Esophagus muscularis mucosa (tissue), 4 donors: ENCODE measurements at regions not wholly inside any gene's neighbourhood (a gene's known extent, or its start where the extent isn't known, plus 50 kb on each side); places are given as distances from the start of the nearest gene placed in this dataset.

Source experiments
- DNase-seq: peaks from one replicate; pipeline ENCODE4 v3.0.0-alpha.2; 2017; ENCODE audit errors: extremely low spot score
- H3K27ac ChIP-seq, 4 donors: fragments of 200-600 bp; sonication (generic); replicated peaks in 1 of 4; 1 replicate in 3 of 4; 2 replicates in 1 of 4; pipeline ENCODE4 v1.5.1; 2016 to 2019; ENCODE audit warnings: mild to moderate bottlenecking in 1 of 4
- H3K27me3 ChIP-seq, 4 donors: fragments of 200-600 bp; sonication (generic); one replicate each; pipeline versions ENCODE4 v1.5.1 to v1.6.0; 2016 to 2019
- H3K36me3 ChIP-seq, 4 donors: fragments of 200-600 bp; sonication (generic); one replicate each; pipeline ENCODE4 v1.5.1; 2016 to 2019
- H3K4me1 ChIP-seq, 4 donors: fragments of 200-600 bp; sonication (generic); one replicate each; pipeline ENCODE4 v1.5.1; 2016 to 2019
- H3K4me3 ChIP-seq, 4 donors: fragments of 200-600 bp; sonication (generic); 1 replicate in 2 of 4; 2 replicates in 2 of 4; pipeline ENCODE4 v1.5.1; 2016 to 2019; ENCODE audit warnings: mild to moderate bottlenecking in 4 of 4, moderate library complexity in 1 of 4
- H3K9me3 ChIP-seq, 4 donors: fragments of 200-600 bp; sonication (generic); 1 replicate in 3 of 4; 2 replicates in 1 of 4; pipeline ENCODE4 v1.5.1; 2016 to 2019
- CTCF ChIP-seq, 3 experiments: fragments of 200-600 bp in 2 of 3; fragments of 450-650 bp in 1 of 3; sonication (generic) in 2 of 3; IDR thresholded peaks; one replicate each; pipeline ENCODE4 v1.5.1; 2017 to 2019; ENCODE audit warnings: antibody characterized with exemption in 3 of 3, mild to moderate bottlenecking in 2 of 3, moderate library complexity in 1 of 3
- EP300 ChIP-seq: sonication (generic); formaldehyde crosslinking; IDR thresholded peaks from one replicate; pipeline ENCODE4 v1.6.1; 2017; ENCODE audit warnings: antibody characterized with exemption
- POLR2A ChIP-seq: fragments of 450-650 bp; IDR thresholded peaks from one replicate; pipeline ENCODE4 v1.6.1; 2017; ENCODE audit warnings: antibody characterized with exemption, moderate library complexity, mild to moderate bottlenecking, low read depth
- POLR2AphosphoS5 ChIP-seq, 2 donors: sonication (generic); formaldehyde crosslinking; IDR thresholded peaks; one replicate each; pipeline ENCODE4 v1.6.1; 2017; ENCODE audit warnings: antibody characterized with exemption in 2 of 2
- WGBS: methylation state at CpG from one replicate; pipeline ENCODE4 v1.1.5; 2018; 5-methylcytosine and 5-hydroxymethylcytosine counted together
- intact Hi-C: fragments of 100-400 bp; cut with DNase I; formaldehyde crosslinking; loops from one replicate; pipeline ENCODE4 v1.15.1; 2023

DNA sequence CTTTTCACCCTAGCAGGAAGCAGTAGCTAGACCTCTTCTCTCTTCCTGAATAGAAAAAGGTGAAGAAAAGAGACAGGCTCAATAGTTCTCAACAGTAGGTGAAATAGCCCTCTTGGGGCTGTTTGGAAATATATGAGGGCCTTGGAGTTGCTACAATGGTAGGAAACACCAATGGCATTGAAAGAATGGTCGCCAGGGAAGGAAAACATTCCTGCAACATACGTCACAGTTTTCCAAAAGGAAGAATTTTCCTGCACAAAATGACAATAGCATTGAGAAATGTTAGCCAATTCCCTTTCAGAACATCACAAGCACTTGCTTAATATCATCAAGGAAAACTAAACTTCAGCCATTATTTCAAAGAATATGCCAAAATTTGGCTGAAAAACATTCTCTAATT lies 484.5 kb downstream of the IGSF11 start:
- no peaks in the 10 kb centered on the region for H3K4me1 ChIP-seq
- no peaks in the 10 kb centered on the region for H3K27me3 ChIP-seq
- intact Hi-C loops: no loop called here
- no peaks in the 10 kb centered on the region for H3K36me3 ChIP-seq
- H3K27ac ChIP-seq: no peak overlapping the region
- no peak for DNase-seq
- WGBS: 62% methylated on average over 2 of the region's 2 CpGs
- no peaks in the 10 kb centered on the region for H3K9me3 ChIP-seq
- TF ChIP-seq CTCF (IDR thresholded peaks at IDR 0.05): no peak
- TF ChIP-seq POLR2A: no peak
- no peak for TF ChIP-seq EP300
- no peak for TF ChIP-seq POLR2AphosphoS5 (IDR thresholded peaks at IDR 0.05)
- no peak overlapping the region for H3K4me3 ChIP-seq

GRCh38 chr3:118550556-118550955 lies 484.1 kb downstream of the IGSF11 start:
- no peak for TF ChIP-seq POLR2A
- TF ChIP-seq CTCF (IDR thresholded peaks at IDR 0.05): no peak
- no peak for TF ChIP-seq POLR2AphosphoS5 (IDR thresholded peaks at IDR 0.05)
- TF ChIP-seq EP300: no peak
- intact Hi-C loops: no loop called here
- H3K27me3 ChIP-seq: no peaks in the 10 kb centered on the region

DNA sequence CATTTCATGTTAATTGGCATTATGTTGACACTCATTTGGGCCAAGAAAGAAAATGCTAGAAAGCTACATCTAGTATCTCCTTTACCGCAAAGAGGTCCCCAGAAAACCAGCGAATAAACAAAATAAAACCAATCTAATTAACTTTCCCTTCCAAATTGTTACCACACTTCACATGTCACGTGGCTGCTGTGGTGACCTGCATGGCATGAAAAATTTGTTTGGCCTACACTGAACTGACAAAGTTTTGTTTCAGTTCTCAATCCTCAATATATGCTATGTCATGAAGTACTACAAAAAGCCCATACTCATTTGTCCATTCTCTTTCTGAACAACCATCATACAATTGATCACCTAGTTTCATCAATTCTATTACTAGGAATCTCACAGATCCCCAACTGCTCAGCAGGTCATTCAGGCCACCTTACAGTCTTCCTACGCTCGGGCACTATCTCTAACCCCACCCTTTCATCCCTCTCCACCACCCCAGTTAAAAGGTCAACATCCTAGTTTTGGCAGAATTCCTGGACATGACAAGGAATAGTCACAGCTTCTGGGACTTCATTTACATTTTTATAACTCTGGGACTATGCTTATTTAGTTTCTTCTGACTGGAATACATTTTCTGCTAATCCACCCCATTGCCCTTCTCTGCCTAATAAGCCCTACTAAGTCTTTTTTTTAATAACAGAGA lies 480.4 kb downstream of the IGSF11 start:
- no peaks in the 10 kb centered on the region for H3K27me3 ChIP-seq
- 81% methylated on average over 5 of the region's 5 CpGs for WGBS
- H3K9me3 ChIP-seq: no peaks in the 10 kb centered on the region
- H3K4me3 ChIP-seq: no peak overlapping the region
- H3K4me1 ChIP-seq: no peaks in the 10 kb centered on the region
- no peak for DNase-seq
- intact Hi-C loops: no loop called here
- no peaks in the 10 kb centered on the region for H3K36me3 ChIP-seq
- no peak overlapping the region for H3K27ac ChIP-seq
- no peak for TF ChIP-seq EP300
- TF ChIP-seq POLR2A: no peak
- no peak for TF ChIP-seq POLR2AphosphoS5 (IDR thresholded peaks at IDR 0.05)
- TF ChIP-seq CTCF (IDR thresholded peaks at IDR 0.05): no peak

More at GRCh38 chr3:118550556-118550955, 484.1 kb downstream of the IGSF11 start:
- no peaks in the 10 kb centered on the region for H3K36me3 ChIP-seq
- H3K4me3 ChIP-seq: no peak overlapping the region
- no peaks in the 10 kb centered on the region for H3K4me1 ChIP-seq
- DNase-seq: no peak
- no peaks in the 10 kb centered on the region for H3K9me3 ChIP-seq
- no peak overlapping the region for H3K27ac ChIP-seq

- Histone ChIP-seq H3K9me3 (no peaks in the 10 kb centered on the region), H3K4me1 (no peaks in the 10 kb centered on the region), H3K4me3 (no peak overlapping the region), H3K27me3 (no peaks in the 10 kb centered on the region), H3K27ac (no peak overlapping the region), H3K36me3 (no peaks in the 10 kb centered on the region)
- DNase-seq: no peak
- TF ChIP-seq POLR2AphosphoS5 (IDR thresholded peaks at IDR 0.05) (no peak), CTCF (IDR thresholded peaks at IDR 0.05) (no peak), EP300 (no peak), POLR2A (no peak)
- intact Hi-C loops: no loop called here
Observed at GRCh38 chr3:118556983-118557382, 477.7 kb downstream of the IGSF11 start.

DNA sequence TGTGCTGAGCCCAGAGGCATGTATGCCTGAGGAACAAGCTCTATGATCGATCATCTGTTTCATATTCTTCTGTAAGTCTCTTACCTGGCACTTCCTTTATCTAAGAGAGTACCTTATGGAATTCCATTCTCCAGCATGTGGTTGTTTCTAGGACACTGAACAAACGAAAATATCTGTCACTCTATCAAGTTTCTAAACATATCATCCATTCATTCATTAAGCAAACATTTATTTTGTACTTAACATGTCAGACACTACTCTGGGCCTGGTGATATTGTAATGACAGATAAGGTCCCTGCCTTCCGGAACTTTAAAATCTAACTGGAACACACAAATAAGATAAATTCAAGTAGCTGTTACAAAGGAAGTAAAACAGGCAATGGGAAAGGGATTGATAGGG lies 477.1 kb downstream of the IGSF11 start:
- H3K36me3 ChIP-seq: no peaks in the 10 kb centered on the region
- TF ChIP-seq EP300 (no peak), POLR2A (no peak), CTCF (IDR thresholded peaks at IDR 0.05) (no peak), POLR2AphosphoS5 (IDR thresholded peaks at IDR 0.05) (no peak)
- 65% methylated on average over 3 of the region's 3 CpGs for WGBS
- intact Hi-C loops: no loop called here
- DNase-seq: no peak
- H3K4me1 ChIP-seq: no peaks in the 10 kb centered on the region
- no peaks in the 10 kb centered on the region for H3K9me3 ChIP-seq
- H3K4me3 ChIP-seq: no peak overlapping the region
- no peak overlapping the region for H3K27ac ChIP-seq
- H3K27me3 ChIP-seq: no peaks in the 10 kb centered on the region
